ENCODE measurements at regions not wholly inside any gene's neighbourhood (a gene's known extent, or its start where the extent isn't known, plus 50 kb on each side); places are given as distances from the start of the nearest gene placed in this dataset.

DNA sequence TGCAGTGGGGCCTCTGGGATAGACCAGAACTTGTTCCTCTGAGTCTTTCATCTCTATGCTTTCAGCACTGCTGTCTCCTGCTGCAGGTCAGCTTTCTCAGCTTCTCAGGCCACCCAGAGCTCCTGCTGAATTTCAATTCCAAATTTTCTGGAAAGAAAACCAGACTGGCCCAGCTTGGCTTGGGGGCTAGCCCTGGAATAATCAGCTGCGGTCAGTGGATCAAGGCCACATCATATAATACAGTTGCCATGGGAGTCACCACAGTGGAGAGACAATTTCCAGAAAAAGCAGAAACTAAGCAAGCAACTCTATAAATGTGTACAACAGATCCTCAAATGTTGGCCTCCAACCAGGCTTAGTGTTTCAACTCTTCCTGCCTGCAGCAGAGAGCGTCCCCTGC, 91.1 kb upstream of the SLC24A5 start:
- TF ChIP-seq CTCF (IDR thresholded peaks at IDR 0.05; ENCODE audit: low read length) = no peak
- TF ChIP-seq EZH2phosphoT487 (IDR thresholded peaks at IDR 0.05; ENCODE audit: low read length) = no peak
- TF ChIP-seq EZH2 (optimal IDR thresholded peaks at IDR 0.05; ENCODE audit: low read depth, low read length) = no peak
